HG03139 (cell line): ENCODE measurements at regions not wholly inside any gene's neighbourhood (a gene's known extent, or its start where the extent isn't known, plus 50 kb on each side); places are given as distances from the start of the nearest gene placed in this dataset.

Experiments
- ATAC-seq: cut with Tn5 transposase; IDR thresholded peaks from one replicate; pipeline ENCODE4 v1.9.1; 2021; ENCODE audit not compliant: unreplicated experiment

DNA sequence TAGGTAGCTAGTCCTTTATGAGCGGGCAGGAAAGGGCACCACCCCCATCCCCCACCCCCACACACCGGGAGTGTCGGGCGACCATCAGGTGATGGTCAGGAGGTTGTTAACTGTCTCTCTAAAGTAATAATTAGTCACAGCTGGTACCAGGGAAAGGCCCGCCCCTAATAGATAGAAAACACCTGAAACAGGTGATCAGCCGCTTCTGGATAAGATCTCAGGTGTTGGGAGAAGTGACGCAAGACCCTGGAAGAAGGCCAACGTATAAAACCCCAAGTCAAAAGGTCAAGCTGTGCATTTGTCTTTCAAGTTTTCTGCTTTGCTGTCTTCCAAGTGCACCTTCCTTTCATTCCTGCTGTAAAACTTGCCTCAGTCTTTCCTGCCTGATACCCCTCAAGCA, 59.6 kb upstream of the LINC00305 start:
- no peak for ATAC-seq

DNA sequence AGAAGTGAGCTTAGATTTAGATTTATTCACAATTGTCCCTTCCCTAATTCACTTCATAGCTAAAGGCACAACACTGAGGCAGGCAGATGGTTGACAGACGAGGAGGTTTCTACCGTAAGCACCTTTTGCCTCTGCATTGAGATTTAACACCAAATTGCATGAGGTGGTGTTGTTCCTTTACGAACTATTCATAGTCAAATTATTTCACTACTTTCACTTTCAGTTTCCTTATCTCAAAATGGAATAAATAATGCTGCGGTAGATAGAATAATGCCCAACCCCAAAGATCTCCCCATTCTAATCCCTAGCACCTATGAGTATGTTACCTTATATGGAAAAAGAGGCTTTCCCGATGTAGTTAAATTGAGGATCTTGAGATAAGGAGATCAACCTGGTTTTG, 58.9 kb upstream of the LINC00305 start:
- no peak for ATAC-seq

DNA sequence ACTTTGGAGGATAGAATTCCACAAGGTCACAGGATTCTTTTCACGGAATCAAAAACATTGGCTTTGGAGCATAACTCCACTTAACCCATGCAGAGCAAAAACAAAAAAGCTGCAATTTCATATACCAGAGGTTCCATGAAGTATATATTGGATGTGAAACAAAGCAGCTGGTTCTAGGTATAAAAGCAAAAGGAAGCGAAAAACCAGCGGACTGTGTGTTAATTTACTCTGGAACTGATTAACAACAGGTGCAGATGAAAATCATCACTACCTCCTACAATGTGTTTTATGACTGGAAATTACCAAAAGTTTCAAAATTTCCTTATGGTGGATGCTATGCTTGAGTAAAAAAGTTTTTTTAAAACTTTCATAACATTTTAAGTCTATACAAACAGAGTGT, 54.4 kb upstream of the LINC00305 start:
- ATAC-seq = peak; percentile 44

DNA sequence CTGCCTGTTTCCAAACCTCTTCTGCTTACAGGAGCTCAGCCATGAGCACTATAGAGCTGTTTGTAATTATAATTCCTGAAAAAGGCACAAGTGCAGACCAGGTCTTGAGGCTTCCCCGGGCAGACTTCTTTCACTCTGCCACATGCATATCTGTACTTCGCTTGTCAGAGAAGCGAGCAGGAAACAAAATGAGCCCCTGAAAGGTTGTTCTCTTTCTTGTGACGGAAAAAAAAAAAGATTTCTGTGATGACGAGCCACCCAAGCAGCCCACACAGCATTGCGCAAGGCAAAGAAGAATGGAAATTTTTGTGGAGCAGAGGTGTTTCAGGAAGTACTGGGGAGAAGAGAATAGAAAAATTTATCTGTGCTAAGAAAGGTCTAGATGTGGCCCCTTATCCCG, 54.0 kb upstream of the LINC00305 start:
- ATAC-seq = no peak

DNA sequence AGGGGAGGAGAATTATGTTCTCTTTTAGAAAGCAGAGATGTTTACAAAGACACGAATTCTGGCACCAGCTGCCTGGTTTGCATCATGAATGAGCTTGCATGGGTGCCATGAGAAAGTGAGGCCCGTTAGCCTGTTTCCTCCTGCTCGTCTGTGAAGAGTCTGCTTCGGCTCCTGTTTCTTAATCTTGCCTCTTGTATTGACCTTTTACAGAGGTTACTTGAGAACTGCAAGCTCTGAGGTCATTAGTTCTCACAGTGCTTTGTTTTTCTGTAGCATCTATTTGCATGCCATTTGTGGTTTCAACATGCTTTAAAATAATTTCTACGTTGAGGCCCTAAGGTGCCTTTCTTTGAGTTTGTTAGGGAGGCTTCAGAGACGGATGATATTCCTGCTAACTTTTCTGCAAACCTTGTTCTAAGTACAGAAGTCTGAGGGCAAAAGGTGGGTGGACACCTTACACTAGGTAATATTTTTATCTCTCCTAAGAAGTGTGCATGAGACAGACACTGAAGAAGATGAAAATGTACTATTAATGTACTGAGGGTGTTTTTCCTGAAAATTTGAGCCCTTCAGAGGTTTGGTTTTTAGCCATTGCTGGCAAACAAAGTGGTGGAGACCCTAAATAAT, 53.4 kb upstream of the LINC00305 start:
- peak; percentile 53 for ATAC-seq

DNA sequence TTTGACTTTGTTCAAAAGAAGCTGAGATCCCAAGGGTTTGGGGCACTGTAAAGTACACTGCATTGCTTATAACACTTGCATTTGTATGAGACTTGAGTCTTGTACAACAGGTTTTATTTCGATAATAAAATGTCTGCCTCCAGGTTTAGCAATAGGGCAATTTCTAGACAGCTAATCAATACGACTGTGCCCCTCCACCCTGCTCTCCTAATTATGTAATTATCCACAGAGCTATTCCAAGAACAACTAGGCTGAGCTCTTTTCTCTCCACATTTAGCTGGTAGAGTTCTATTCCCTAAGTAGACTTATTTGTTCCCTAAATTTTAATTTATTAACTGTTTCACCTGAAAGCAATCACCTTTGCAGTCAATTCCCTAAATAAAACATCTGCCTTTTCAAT, 52.9 kb upstream of the LINC00305 start:
- ATAC-seq = no peak

DNA sequence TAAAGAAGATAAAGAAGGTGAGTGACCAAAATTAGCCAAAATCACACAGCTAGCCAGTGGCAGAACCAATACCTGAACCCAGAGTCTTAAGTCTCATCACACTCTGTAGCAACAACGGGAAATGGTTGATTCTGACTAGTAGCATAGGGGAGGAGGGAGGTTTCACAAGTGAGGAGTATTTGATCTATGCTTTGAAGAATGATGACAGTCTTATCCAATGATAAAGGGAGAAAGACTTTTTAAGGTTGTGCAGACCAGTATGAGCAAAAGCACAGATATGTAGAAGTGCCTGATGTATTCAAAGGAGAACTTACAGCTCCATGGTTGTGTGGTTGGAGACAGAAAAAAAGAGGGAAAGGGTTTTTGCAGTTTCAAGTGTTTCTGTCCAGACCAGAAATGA, 50.7 kb upstream of the LINC00305 start:
- ATAC-seq = no peak
